GM18870 (cell line): ENCODE measurements at regions not wholly inside any gene's neighbourhood (a gene's known extent, or its start where the extent isn't known, plus 50 kb on each side); places are given as distances from the start of the nearest gene placed in this dataset.
"Not testable (repeated sequence)": the region's sequence is repeated elsewhere in the genome, so short reads cannot be mapped to it uniquely, and the experiment has no call there.

Source experiments
- ATAC-seq: cut with Tn5 transposase; IDR thresholded peaks from one replicate; pipeline ENCODE4 v1.9.1; 2021; ENCODE audit warnings: moderate library complexity; ENCODE audit not compliant: unreplicated experiment

GRCh38 chr7:55261386-55261770 is 103.8 kb upstream of the LANCL2 start:
- ATAC-seq, result no peak

- not testable (repeated sequence) for ATAC-seq
Observed at GRCh38 chr7:55265328-55265727, 99.8 kb upstream of the LANCL2 start.

GRCh38 chr7:55265836-55266642 is 99.1 kb upstream of the LANCL2 start:
- ATAC-seq, result no peak

- no peak for ATAC-seq
Observed at GRCh38 chr7:55271069-55271626, 94.0 kb upstream of the LANCL2 start.

- no peak for ATAC-seq
Observed at GRCh38 chr7:55271661-55272060, 93.5 kb upstream of the LANCL2 start.

GRCh38 chr7:55272328-55272727 is 92.8 kb upstream of the LANCL2 start:
- ATAC-seq, result no peak

- ATAC-seq, result no peak
Observed at GRCh38 chr7:55273186-55273980, 91.8 kb upstream of the LANCL2 start.

- ATAC-seq, result no peak
Observed at GRCh38 chr7:55274156-55274555, 91.0 kb upstream of the LANCL2 start.

GRCh38 chr7:55275291-55276200 is 89.6 kb upstream of the LANCL2 start:
- ATAC-seq, result no peak

GRCh38 chr7:55276572-55277295 is 88.4 kb upstream of the LANCL2 start:
- no peak for ATAC-seq

- ATAC-seq, result no peak
Observed at GRCh38 chr7:55277916-55278315, 87.2 kb upstream of the LANCL2 start.

GRCh38 chr7:55278321-55278720 is 86.8 kb upstream of the LANCL2 start:
- ATAC-seq, result no peak

GRCh38 chr7:55279080-55279845 is 85.9 kb upstream of the LANCL2 start:
- no peak for ATAC-seq

- peak; percentile 88 for ATAC-seq
Observed at GRCh38 chr7:55280031-55280454, 85.1 kb upstream of the LANCL2 start.

- no peak for ATAC-seq
Observed at GRCh38 chr7:55285665-55286064, 79.5 kb upstream of the LANCL2 start.

GRCh38 chr7:55286666-55287065 is 78.5 kb upstream of the LANCL2 start:
- ATAC-seq, result no peak

GRCh38 chr7:55288070-55288824 is 76.9 kb upstream of the LANCL2 start:
- ATAC-seq, result no peak

- no peak for ATAC-seq
Observed at GRCh38 chr7:55296070-55296469, 69.1 kb upstream of the LANCL2 start.
